GOT3 (cell line): ENCODE measurements at regions not wholly inside any gene's neighbourhood (a gene's known extent, or its start where the extent isn't known, plus 50 kb on each side); places are given as distances from the start of the nearest gene placed in this dataset.

Experiments
- DNase-seq: peaks from one replicate; lab custom pipeline; 2025; ENCODE audit warnings: mixed read lengths; lab: John Stamatoyannopoulos, UW

DNA sequence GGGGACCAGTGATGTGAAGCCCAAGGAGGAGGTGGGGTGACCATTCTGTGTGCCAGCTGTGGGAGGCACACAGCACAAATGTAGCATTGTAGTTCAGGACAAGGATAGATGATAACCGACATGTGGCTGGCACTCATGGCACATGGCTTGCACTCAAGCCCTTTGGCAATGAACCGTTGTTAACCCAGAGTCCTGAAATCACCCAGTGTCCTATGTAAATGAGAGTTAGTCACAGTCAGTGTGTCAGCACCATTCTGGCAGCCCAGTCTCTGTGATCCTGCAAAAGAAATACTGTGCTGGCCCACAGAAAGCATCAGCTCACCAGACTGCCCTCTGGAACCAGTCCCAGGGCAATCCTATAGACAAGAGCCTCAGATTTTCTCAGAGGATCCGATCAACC lies 339.3 kb downstream of the MID1IP1 start:
- DNase-seq = no peak

DNA sequence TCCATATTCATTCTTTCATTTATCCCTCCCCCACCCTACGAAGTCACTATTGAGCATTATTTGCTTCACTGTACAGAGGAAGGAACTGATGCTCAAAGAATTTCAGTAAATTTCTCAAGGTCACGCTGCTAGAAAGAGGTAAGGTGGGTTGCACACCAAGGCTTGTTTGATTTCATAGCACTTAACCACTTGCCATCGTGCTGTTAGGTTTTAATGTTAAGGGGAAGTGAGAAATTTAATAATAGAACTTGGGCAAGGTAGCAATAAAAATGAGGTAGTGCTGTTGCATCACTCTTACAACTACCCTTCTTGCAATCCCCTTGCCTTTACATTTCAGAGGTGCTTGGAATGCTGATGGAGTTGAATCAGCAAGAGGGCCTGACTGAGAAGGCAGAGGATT lies 343.1 kb downstream of the MID1IP1 start:
- DNase-seq = no peak

DNA sequence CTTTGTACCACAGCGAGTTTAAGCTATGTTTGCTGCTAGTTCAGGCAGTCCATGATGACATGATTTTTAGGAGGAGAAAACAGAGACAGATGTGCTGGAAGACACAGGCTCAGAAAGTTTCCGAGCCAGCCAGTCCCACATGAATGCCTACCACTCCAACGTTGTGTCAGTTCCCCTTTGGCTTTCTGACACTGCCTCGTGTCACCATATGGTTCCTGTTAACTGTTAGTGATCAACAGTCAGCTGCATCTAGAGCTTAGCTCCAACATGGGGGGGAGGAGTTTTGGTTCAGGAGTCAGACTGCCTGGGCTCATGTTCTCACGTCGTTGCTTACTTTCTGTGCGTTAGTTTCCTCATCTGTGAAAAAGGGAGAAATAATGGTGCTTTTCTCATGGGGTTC lies 343.7 kb downstream of the MID1IP1 start:
- DNase-seq = no peak

DNA sequence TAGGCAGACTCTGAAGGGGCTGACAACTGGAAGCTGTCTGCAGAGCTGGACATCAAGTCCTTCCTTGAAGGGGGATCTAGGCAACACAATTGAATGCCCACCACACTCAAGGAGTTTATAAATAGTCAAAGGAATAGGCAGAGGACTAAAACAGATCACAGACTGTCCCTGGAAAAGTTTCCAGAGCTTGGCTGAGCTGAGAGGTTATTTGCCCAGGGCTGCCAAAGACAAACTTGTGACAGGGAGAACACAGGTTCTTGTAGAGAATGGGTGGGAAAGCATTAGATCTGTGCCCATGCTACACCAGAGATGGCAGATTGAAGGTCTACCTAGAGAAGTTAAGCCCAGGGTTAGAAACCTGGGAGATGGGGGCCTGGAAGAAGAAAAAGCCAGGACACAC lies 344.6 kb downstream of the MID1IP1 start:
- DNase-seq = no peak

DNA sequence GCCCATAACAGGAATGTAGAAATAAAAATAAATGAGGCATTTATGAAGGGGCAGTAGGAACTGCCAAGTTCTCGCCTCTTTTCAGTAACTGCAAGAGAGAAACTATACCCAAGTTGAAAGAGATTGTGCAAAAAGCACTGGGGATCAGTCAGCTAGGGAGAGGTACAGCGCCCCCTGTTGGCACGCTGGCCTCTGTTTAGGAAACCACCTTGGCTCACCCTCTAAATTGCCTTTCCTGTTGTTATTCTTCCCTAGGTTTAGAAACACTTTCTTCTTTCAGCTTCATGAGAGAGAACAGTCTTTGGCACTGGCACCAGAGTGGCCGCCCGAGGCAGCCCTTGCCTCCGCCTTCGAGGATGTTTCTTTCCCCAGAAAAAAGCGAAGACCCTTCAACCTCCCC lies 348.5 kb downstream of the MID1IP1 start:
- DNase-seq = no peak

DNA sequence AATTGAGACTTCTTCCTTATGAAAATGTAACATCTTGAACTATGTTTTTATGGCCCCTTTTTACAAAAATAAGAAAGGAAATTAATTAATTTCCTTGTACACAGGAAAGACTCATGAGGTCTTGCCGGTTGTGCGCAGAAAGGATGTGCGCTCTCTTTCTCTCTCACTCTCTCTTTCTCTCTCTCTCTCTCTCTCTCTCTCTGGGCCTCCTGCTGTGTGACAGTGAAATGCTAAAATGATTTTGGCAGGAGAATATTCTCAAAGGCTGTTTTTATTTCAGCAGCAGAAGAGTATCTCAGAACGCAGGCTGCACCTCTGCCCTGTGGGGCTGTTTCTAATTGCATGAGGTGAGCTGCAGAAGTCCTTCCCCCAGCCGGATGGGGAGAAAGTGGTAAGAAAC lies 349.0 kb downstream of the MID1IP1 start:
- DNase-seq = no peak

DNA sequence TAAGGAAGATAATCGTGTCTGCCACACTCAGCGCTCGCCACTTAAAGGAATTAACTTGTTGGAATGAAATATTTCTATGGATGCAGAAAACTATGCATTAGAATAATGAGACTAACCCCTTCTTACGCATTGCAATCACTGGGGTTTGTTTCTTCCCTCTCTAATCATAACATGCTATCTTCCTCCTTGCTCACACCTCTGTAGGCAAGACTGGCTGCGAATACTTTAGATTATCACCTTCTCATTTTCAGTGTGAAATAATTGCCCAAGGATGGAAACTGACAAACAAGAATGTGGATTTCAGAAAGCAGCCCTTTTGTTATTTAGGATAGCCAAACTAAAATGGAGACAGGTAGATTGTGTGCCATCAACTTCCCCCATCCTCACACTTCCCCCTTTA lies 349.4 kb downstream of the MID1IP1 start:
- DNase-seq = no peak

DNA sequence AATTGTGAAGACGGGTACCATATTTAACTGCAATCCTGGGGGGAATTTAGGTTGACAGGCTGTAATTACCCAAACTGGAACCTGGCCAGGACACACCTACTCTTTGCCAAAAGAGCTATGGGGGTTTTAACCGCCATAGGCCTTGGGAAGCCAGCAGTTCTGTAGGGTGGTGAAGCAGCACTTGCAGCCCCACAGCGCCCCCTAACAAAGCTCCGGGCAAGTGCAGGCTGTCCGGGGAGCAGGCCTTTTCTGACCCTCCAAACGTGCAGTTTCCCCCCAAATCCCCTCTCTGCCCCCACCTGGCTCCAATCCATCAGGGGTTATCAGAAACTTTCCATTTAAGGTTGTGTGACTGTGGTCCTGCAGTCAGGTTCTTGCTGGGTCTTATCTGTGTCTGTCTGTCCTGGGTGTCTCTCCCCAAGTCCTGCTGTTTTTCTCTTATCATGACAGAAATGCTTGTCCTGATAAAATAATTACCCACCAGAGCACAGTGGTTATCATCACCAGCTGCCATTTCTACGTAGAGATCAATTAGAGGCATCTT lies 350.9 kb downstream of the MID1IP1 start:
- DNase-seq = no peak

DNA sequence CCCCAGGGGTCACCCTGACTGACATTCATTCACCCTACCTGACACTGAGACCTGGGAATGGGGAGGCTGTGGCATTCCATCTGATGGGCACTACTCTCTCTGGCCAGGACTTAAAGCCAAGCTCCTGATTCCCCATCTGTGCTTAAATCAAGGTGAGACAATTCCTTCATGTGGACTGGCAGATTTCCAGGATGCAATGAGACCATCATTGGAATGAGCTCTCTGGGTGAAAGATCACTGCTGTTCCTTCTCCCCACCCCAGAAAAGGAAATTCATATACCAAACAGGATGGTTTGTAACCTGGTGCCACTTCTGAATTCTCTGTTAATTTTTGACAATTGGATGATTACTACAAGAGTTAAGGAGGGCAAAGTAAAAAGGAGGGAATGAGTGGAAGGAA lies 354.8 kb downstream of the MID1IP1 start:
- no peak for DNase-seq

DNA sequence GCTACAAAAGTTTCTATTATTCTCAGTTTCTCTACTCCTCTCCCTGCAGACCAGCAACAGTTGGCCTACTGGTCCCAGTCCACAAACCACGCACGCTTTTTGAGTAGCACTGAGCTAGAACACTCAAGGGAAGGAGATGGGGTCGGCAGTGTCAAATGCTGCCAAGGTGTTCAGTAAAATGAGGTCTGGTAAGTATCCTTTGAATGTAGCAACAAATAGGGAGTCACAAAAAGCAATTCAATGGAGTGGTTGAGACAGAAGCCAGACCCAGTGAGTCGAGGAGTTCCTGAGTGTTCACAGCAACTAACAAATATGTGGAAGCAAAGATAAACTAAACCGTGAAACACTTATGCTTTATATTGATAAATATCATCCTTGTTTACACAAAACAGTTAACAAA lies 355.7 kb downstream of the MID1IP1 start:
- no peak for DNase-seq

DNA sequence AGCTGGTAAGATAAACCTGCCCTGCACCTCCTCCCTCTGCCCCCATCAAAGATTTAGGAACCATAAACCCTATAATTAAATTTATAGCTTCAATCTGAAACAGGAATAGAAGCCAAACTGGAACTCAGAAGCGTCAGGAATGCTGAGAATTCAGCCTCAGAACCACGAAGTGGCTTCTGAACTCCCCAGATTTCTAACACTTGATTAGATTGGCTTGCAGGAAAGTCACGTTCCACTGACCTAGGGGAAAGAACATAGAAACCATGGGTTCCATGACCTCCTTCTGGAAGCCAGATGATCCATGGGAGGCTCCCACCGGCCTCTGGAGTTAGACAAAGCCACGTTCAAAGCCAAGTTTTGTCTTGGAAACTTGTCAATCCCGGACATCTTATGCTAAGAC lies 356.5 kb downstream of the MID1IP1 start:
- no peak for DNase-seq

DNA sequence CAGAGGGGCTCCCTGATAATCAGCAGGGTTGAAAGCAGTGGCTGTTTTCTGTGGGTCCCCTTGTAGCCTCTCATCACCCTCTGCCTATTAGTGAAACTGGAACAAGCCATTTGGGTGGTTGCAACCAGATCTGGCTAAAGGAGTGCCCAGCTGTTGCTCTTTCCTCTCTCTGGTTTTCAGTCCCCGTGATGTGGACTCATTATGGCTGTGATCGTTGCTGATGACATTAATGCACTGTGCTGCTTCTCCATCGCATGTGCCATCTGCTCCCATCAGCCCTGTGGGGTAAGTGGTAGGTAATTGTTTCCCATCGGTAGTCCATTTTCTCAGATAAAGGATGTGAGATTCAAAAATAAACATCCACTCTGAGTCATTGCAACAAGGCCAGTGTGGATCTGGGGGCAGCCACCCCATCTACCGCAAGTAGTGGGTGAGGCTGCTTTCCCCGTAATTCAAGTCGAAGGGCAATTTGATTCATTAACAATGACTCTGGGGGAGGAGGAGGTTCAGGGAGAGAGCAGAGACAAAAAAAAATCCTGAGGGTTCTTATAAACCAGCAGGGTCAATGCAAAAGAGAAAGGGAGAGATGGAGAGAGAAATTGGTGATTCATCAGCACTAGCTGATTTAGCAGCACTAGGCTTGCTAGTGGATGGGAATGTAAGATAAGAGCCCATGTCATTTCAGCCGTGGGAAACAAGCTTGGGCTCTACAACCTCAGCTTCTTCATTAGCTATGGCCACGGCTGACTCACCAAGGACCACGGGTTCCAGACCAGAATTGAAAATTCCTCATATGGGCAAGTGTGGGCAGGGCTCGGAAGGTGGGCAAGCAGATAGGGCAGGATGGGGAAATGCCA lies 357.8 kb downstream of the MID1IP1 start:
- no peak for DNase-seq

DNA sequence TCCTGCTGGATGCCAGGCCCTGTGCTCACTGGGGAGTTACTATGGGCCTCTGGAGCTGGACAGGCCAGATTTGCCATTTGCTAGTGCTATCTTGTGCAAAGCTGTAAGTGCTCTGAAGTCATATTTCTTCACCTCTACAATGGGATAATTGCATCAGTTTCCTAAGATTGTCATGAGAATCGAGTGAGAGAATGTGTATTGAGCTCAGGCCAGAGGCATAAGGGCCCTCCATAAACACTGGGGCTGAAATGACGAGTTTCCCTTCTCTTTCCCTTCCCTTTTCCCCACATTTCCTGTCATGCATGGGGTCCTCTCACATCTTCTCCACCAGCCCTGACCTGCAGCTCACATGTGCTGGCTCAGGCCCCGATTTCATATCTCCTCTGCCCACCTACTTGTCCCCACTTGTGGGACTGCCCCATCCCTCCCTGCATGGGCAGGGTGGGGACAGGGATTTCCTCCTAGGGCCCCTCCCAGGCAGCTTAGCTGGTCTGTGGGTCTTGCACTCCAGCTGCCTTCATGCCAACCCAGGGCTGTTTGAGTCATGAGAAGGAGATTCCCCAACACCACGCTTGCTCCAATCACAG lies 358.8 kb downstream of the MID1IP1 start:
- DNase-seq = no peak

DNA sequence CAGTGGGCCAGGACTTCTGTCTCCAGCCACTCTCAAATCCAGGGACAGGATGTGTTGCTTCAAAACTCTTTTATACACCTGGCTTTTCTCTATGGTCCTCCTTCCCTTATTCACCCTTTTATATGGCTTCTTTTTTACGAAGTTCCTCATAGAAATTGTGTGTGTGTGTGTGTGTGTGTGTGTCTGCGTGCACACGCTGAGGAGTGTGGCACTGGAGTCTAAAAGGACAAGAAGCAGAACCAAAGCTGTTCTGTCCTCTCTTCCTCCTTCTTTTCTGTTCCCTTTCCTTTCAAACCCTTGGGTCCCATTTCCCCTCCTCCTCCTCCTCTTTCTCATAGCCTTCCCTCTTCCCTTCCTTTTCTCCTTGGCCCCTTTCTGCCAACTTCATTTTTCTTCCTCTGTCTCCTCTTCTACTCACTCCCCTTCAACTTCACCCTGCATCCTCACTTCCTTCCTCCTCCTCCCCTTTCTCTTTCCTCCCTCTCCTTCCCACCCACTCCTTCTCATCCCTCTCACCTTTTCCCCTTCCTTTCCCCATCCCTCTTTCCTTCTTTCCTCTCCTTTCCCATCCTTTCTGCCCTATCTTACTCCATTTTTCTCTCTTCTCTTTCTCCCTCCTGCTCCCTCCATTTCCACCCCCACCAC lies 360.5 kb downstream of the MID1IP1 start:
- no peak for DNase-seq

DNA sequence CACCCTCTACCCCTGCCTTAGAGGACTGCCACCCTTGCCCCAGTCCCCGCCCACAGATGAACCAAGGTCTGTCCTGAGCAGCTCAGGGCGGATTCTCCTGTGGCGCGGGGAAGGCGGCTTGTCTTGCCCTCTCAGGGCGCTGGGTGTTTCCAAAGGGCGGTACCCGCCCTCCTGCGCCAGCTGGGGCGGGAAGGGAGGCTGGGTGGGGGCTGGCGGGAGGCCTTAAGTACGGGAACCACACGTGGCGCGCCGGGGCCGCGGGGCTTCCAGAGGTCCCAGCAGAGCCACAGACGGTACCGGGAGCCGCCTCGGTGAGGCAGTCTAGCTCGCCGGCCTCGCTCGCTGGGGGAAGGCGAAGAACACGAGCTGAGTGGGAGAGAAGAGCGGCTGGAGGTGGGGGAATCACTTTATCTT lies 361.1 kb downstream of the MID1IP1 start:
- DNase-seq = no peak

DNA sequence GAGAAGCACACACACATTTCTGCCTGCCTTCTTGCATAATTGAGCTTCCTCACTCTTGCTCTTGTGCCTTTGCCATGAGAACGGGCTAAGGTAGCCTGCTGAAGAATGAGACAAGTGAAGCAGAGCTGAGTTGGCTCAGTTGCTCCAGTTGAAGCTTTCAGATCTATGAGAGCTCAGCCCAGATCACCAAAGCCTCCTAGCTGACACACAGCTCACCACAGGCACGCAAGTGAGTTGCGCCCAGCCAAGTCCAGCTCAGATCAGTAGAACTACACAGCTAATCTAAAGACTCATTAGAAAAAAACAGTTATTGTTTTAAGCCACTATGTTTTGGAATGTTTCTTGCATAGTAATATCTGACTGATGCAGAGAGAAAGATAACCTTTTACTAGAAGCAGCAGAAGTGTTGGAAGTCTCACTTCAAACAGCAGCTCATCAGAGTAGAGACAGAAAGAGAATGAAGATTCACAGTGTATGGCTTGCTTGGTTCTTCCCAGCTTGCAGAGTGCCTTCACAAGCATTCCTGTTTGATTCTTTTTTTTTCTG lies 362.4 kb downstream of the MID1IP1 start:
- DNase-seq = no peak

DNA sequence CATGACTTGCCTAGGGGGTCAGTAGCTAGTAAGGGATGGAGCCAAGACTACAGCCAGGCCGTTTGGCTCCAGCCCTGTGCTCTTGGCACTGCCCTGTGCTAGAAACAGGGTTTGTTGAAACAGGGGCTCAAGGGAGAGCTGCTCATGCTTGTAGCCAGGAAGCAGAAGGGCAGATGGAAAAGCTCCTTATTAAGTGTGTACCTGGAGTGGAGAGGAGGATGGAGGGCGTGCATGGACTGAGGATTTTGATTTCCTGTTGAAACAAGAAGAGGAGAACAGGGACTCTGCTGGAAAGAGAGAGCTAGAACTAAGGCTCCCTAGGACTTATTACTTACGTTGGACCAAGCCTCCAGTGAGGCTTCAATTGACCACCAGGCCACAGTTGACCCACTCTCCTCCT lies 363.0 kb downstream of the MID1IP1 start:
- DNase-seq = no peak

DNA sequence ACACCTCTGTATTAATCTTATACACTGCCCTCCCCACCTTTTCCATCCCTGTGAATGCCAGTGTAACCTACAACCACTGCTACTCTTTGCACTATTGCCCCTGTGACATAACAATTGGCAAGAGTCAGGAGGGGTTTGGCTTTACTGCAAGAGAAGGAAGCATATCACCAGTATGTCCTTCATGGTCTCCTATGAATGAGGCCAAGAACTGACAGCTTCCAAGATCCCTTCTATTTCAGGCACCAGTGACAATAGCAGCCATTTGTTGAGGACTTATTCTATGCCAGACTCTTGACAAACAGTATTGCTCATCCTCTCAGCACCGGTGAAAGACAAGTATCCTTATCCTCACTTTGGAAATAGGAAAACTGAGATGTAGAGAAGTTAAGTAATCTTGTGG lies 363.9 kb downstream of the MID1IP1 start:
- no peak for DNase-seq

DNA sequence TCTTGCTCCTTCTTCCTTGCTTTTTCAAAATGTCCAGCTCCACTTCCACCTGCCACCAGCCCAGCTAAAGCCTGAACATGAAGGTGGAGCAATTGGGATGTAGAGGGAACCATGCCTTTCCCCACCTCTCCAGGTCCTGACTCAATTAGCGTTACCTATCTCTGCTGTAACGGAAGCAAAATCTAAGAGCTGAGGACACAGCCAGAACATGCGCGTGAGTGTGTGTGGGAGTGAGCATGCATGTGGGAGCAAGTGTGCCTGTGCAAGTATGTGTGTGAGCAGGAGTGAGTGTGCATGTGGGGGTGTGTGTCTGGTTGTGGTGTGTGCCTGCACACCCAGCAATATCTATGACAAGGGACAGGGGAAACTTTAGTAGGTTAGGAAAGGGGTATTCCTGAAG lies 364.5 kb downstream of the MID1IP1 start:
- DNase-seq = no peak

DNA sequence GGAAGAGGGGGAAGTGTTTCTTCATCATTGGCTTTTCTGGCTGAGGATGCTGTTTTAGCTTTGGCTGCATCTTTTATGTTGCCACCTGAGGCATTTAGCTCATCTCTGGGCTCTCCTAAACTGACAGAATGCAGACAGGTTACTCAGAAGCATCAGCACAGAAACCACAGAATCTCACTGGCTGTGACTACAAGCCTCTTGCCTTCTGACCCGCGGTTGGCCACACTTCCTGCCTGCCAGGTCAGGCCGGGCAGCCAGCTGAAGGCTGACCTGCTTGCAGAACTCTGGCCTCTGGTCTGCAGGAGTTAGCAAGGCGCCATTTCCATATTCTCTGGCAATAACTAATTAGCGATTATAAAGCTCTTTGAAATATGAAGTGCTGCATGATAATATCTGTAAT lies 366.5 kb downstream of the MID1IP1 start:
- DNase-seq = no peak

DNA sequence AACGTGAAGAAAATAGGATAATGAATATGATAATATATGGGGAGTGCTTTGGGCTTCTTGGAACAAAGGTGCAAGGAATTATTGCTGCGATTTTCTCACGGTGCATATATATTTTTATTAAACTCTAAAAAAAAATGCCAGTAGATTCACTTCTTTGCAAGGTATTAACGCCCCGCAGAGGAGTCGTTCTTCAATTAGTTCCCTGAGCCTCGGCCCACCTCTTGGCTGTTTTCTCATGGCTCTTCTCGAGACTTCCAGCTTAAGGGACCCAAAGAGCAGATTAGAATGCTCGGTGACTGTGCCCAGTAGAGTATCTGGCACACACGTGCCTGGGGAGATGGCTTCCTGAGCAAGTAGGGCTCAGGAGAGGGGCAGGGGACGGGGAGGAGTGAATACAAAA lies 367.4 kb downstream of the MID1IP1 start:
- DNase-seq = no peak

DNA sequence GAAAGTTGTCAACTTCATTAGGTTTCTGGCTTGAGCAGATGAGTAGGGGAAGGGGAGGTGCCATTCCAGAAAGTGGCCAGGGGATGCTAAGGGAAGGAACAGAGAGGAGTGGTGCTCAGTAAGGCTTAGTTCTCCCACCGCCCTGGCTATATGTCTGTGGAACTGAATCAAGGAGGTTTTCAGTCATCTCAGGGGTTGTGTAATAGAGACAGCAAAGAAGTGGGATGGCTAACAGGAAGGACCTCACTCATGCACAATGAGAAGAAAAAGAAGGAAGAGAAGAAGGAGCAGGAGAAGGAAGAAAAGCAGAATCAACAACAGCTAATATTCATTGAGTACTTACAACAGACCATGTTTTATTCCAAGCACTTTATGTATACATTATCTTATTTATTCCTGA lies 368.7 kb downstream of the MID1IP1 start:
- DNase-seq = no peak

DNA sequence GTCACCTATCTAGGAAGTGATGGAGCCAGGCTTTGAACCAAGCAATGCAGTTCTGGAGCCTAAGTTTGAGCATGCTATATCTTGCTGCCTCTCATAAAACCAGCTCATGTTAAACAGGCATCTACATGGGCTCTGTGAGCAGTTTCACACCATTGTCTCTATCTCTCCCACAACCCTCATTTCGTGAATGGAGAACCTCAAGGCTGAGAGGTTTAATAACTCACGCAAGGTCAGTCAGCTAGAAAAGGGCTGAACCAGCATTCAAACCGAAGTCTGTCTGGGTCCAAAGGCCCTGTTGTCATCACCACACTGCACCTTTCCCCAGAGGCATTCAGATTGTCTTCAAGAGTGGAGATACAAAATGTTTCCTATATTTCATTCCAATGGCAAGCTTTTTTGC lies 369.2 kb downstream of the MID1IP1 start:
- DNase-seq = no peak
